Endothelial cell of umbilical vein (primary cell): ENCODE measurements at regions not wholly inside any gene's neighbourhood (a gene's known extent, or its start where the extent isn't known, plus 50 kb on each side); places are given as distances from the start of the nearest gene placed in this dataset.

Source experiments
- BruUV-seq: library from RNA; stranded (reverse); fragments of 400-500 nt; replicated peaks from 2 replicates; lab custom pipeline; 2021; lab: Mats Ljungman, UMichigan
- CTCF ChIA-PET: fragments of 300-600, 350-600 bp; sonication (Branson Sonifier 250); formaldehyde crosslinking; loops from one replicate; lab custom pipeline; 2021; ENCODE audit warnings: antibody characterized with exemption, inconsistent platforms; lab: Charles Lee
- POLR2A ChIA-PET: fragments of 300-600, 350-600 bp; sonication (Branson Sonifier 250); formaldehyde crosslinking; loops from one replicate; lab custom pipeline; 2021; ENCODE audit warnings: antibody characterized with exemption, inconsistent platforms; lab: Charles Lee
- DNase-seq: peaks from one replicate; pipeline ENCODE4 v3.0.0-alpha.2; 2011; ENCODE audit warnings: low read depth, low spot score
- FAIRE-seq: peaks from 2 replicates; lab custom pipeline; 2011; peaks lifted over from hg19 to GRCh38; lab: Jason Lieb, UNC
- H2AFZ ChIP-seq: 2 replicates; pipeline ENCODE4 v1.6.0; 2012; ENCODE audit warnings: low read depth, low read length, control low read depth, inconsistent platforms
- H3K27ac ChIP-seq: 2 replicates; pipeline ENCODE4 v1.5.1; 2011; ENCODE audit warnings: low read depth, mild to moderate bottlenecking, control low read depth, low read length, moderate library complexity; ENCODE audit not compliant: insufficient read depth
- H3K27me3 ChIP-seq, 2 experiments: 2 replicates each; pipeline versions ENCODE4 v1.6.0 to v1.6.1; 2011; ENCODE audit warnings: low read length in 2 of 2, mixed read lengths in 1 of 2; ENCODE audit not compliant: control insufficient read depth in 2 of 2, insufficient read depth in 2 of 2
- H3K36me3 ChIP-seq, 2 experiments: 2 replicates in 1 of 2; 3 replicates in 1 of 2; pipeline ENCODE4 v1.5.1; 2011; ENCODE audit warnings: low read length in 2 of 2, mild to moderate bottlenecking in 1 of 2, moderate library complexity in 1 of 2; ENCODE audit not compliant: control insufficient read depth in 2 of 2, insufficient read depth in 2 of 2; ENCODE audit errors: extremely low read depth in 1 of 2
- H3K4me1 ChIP-seq: 3 replicates; pipeline ENCODE4 v1.5.1; 2011; ENCODE audit warnings: mild to moderate bottlenecking, low read length; ENCODE audit not compliant: control insufficient read depth, insufficient read depth; ENCODE audit errors: extremely low read depth
- H3K4me2 ChIP-seq: 2 replicates; pipeline ENCODE4 v1.6.1; 2011; ENCODE audit warnings: low read length, control low read depth, mixed read lengths; ENCODE audit not compliant: insufficient read depth
- H3K4me3 ChIP-seq, 3 experiments: fragments of 200-600 bp in 1 of 3; sonication (generic), shearing (Covaris generic) in 1 of 3; replicated peaks in 1 of 3; 2 replicates each; pipeline ENCODE4 v1.5.1; 2011 to 2016; ENCODE audit warnings: control low read depth in 3 of 3, low read length in 3 of 3, mild to moderate bottlenecking in 2 of 3, inconsistent platforms in 1 of 3, low read depth in 1 of 3, moderate library complexity in 1 of 3; ENCODE audit not compliant: insufficient read depth in 1 of 3
- H3K79me2 ChIP-seq: 2 replicates; pipeline ENCODE4 v1.6.0; 2012; ENCODE audit warnings: low read length, inconsistent platforms; ENCODE audit not compliant: control insufficient read depth, insufficient read depth
- H3K9ac ChIP-seq: replicated peaks from 2 replicates; pipeline ENCODE3; 2011; ENCODE audit warnings: low read length, control low read depth; ENCODE audit not compliant: insufficient read depth; ENCODE audit errors: extremely low read depth
- H3K9me1 ChIP-seq: replicated peaks from 3 replicates; pipeline ENCODE4 v1.6.0; 2011; ENCODE audit warnings: mild to moderate bottlenecking, low read length; ENCODE audit not compliant: control insufficient read depth, insufficient read depth; ENCODE audit errors: extremely low read depth
- H3K9me3 ChIP-seq: replicated peaks from 2 replicates; pipeline ENCODE4 v1.5.1; 2012; ENCODE audit warnings: low read length, inconsistent platforms; ENCODE audit not compliant: control insufficient read depth, insufficient read depth
- H4K20me1 ChIP-seq: replicated peaks from 2 replicates; pipeline ENCODE3; 2011; ENCODE audit warnings: mild to moderate bottlenecking, low read length; ENCODE audit not compliant: control insufficient read depth, insufficient read depth; ENCODE audit errors: extremely low read depth
- EZH2 ChIP-seq: IDR thresholded peaks from 2 replicates; pipeline ENCODE4 v1.6.1; 2012; ENCODE audit warnings: borderline replicate concordance, low read depth, mild to moderate bottlenecking, moderate library complexity, low read length, inconsistent platforms; ENCODE audit not compliant: severe bottlenecking
- FOS ChIP-seq: IDR thresholded peaks from 2 replicates; pipeline ENCODE4 v1.6.1; 2011; ENCODE audit warnings: mild to moderate bottlenecking, low read length, moderate library complexity, borderline replicate concordance; ENCODE audit not compliant: insufficient read depth
- GATA2 ChIP-seq: IDR thresholded peaks from 2 replicates; pipeline ENCODE4 v1.7.0; 2011; ENCODE audit warnings: low read depth, mild to moderate bottlenecking, moderate library complexity, mixed read lengths, low read length; ENCODE audit not compliant: insufficient read length, insufficient read depth
- JUN ChIP-seq: IDR thresholded peaks from 2 replicates; pipeline ENCODE4 v1.6.1; 2011; ENCODE audit warnings: borderline replicate concordance, low read depth; ENCODE audit not compliant: insufficient read length, insufficient read depth
- MYC ChIP-seq: IDR thresholded peaks from one replicate; pipeline ENCODE4 v1.6.1; 2011; ENCODE audit warnings: mild to moderate bottlenecking, low read depth, low read length
- POLR2A ChIP-seq: IDR thresholded peaks from 2 replicates; pipeline ENCODE4 v1.6.1; 2012; ENCODE audit warnings: low read depth, mild to moderate bottlenecking, control low read depth, low read length
- POLR2AphosphoS5 ChIP-seq: IDR thresholded peaks from 2 replicates; pipeline ENCODE4 v1.6.1; 2012; ENCODE audit warnings: low read depth, mild to moderate bottlenecking, control low read depth, low read length, moderate library complexity; ENCODE audit not compliant: insufficient read depth
- dilution Hi-C: fragments of 300-500 bp; cut with MboI; formaldehyde crosslinking; loops from one replicate; pipeline ENCODE4 v1.15.0; 2019; ENCODE audit warnings: low sequenced_read_pairs; ENCODE audit not compliant: extremely low pct_ligation_motif_present
- intact Hi-C: fragments of 100-400 bp; cut with micrococcal nuclease; formaldehyde crosslinking; loops from one replicate; pipeline ENCODE4 v1.10.0; 2022
- TF ChIP-seq, protein P1 (sequence below), 2 donors: IDR thresholded peaks; 1 replicate in 1 of 2; 2 replicates in 1 of 2; pipeline ENCODE4 v1.5.1; 2011; ENCODE audit warnings: low read length in 2 of 2, mild to moderate bottlenecking in 2 of 2, moderate library complexity in 2 of 2, control low read depth in 1 of 2, inconsistent platforms in 1 of 2, low read depth in 1 of 2; ENCODE audit not compliant: insufficient read depth in 1 of 2; ENCODE audit errors: extremely low read depth in 1 of 2
- TF ChIP-seq, protein P2 (sequence below): IDR thresholded peaks from 2 replicates; pipeline ENCODE4 v1.6.1; 2011; ENCODE audit not compliant: insufficient read depth, insufficient read length

DNA sequence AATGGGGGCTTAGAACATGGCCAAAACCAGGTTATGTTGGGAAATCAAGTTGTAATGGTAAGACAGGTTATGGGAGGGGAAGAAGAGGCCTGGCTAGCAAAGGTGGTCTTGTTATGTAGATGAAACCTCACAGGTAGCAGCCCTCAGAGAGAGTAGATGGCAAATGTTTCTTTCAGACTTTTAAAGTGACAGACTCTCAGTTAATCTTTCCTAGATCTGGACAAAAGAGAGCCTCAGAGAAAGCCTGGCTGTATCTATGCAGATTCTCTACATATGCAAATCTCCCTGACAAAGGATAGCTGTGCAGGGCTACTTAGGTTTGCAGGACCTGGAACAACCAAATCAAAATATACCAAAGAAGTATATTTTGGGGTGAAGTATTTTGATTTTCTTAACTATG, 284.1 kb upstream of the AMOT start:
- no peak overlapping the region for H2AFZ ChIP-seq
- no peak overlapping the region for H3K9ac ChIP-seq
- no peak for FAIRE-seq
- intact Hi-C loops: no loop called here
- H3K27ac ChIP-seq: no peak overlapping the region
- DNase-seq: no peak
- H3K9me1 ChIP-seq: no peaks in the 10 kb centered on the region
- no peaks in the 10 kb centered on the region for H3K36me3 ChIP-seq
- no peak overlapping the region for H3K4me2 ChIP-seq
- no peaks in the 10 kb centered on the region for H3K9me3 ChIP-seq
- no peaks in the 10 kb centered on the region for H3K27me3 ChIP-seq
- CTCF ChIA-PET: no interaction called here
- H3K79me2 ChIP-seq: no peaks in the 10 kb centered on the region
- TF ChIP-seq POLR2A (no peak), JUN (no peak), GATA2 (no peak), POLR2AphosphoS5 (no peak)
- TF ChIP-seq, protein P1, sequence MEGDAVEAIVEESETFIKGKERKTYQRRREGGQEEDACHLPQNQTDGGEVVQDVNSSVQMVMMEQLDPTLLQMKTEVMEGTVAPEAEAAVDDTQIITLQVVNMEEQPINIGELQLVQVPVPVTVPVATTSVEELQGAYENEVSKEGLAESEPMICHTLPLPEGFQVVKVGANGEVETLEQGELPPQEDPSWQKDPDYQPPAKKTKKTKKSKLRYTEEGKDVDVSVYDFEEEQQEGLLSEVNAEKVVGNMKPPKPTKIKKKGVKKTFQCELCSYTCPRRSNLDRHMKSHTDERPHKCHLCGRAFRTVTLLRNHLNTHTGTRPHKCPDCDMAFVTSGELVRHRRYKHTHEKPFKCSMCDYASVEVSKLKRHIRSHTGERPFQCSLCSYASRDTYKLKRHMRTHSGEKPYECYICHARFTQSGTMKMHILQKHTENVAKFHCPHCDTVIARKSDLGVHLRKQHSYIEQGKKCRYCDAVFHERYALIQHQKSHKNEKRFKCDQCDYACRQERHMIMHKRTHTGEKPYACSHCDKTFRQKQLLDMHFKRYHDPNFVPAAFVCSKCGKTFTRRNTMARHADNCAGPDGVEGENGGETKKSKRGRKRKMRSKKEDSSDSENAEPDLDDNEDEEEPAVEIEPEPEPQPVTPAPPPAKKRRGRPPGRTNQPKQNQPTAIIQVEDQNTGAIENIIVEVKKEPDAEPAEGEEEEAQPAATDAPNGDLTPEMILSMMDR (IDR thresholded peaks at IDR 0.05; ENCODE audit: extremely low read depth in 1 of 2, insufficient read depth in 1 of 2, low read depth in 1 of 2, low read length in 2 of 2): no peak
- BruUV-seq: no TSS peak
- H3K4me1 ChIP-seq: no peaks in the 10 kb centered on the region
- dilution Hi-C loops: no loop called here
- no peak overlapping the region for H3K4me3 ChIP-seq
- POLR2A ChIA-PET: no interaction called here
- H4K20me1 ChIP-seq: no peaks in the 10 kb centered on the region

DNA sequence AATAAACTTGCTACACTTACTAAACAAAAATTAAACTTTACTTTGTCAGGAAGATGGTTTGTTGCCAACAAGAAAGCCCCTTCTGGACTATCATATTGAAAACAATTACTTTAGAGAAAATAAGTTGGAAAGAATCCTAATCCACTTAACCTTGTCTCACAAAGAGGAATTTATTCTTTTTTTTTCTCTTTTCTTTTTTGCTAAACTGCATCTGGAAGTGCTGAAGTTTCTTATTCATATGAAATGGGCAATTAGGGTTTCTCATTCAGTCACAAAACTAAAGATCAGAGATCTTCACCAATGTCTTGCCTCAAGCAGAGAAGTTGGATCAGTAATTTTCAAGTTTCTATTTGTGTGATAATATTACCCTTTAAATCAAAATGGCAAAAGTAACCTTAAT, 234.9 kb upstream of the AMOT start:
- H3K9me1 ChIP-seq: no peaks in the 10 kb centered on the region
- no peaks in the 10 kb centered on the region for H3K79me2 ChIP-seq
- no TSS peak for BruUV-seq
- no peaks in the 10 kb centered on the region for H4K20me1 ChIP-seq
- no peak overlapping the region for H2AFZ ChIP-seq
- DNase-seq (no peak), FAIRE-seq (no peak)
- no peak overlapping the region for H3K9ac ChIP-seq
- no peaks in the 10 kb centered on the region for H3K36me3 ChIP-seq
- ChIA-PET POLR2A (no interaction called here), CTCF (no interaction called here)
- H3K4me2 ChIP-seq: no peak overlapping the region
- H3K4me1 ChIP-seq: no peaks in the 10 kb centered on the region
- no peaks in the 10 kb centered on the region for H3K9me3 ChIP-seq
- no peak overlapping the region for H3K4me3 ChIP-seq
- dilution Hi-C loops (no loop called here), intact Hi-C loops (no loop called here)
- H3K27me3 ChIP-seq: no peaks in the 10 kb centered on the region
- TF ChIP-seq POLR2AphosphoS5: no peak
- TF ChIP-seq, protein P2, sequence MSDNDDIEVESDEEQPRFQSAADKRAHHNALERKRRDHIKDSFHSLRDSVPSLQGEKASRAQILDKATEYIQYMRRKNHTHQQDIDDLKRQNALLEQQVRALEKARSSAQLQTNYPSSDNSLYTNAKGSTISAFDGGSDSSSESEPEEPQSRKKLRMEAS: no peak
- TF ChIP-seq FOS: no peak
- TF ChIP-seq EZH2: no peak
- no peak for TF ChIP-seq POLR2A
- TF ChIP-seq JUN: no peak
- TF ChIP-seq GATA2: no peak
- TF ChIP-seq MYC: no peak
- TF ChIP-seq, protein P1 (IDR thresholded peaks at IDR 0.05; ENCODE audit: extremely low read depth in 1 of 2, insufficient read depth in 1 of 2, low read depth in 1 of 2, low read length in 2 of 2): no peak
- H3K27ac ChIP-seq: no peak overlapping the region
